Fibroblast of lung (primary cell): ENCODE measurements at regions not wholly inside any gene's neighbourhood (a gene's known extent, or its start where the extent isn't known, plus 50 kb on each side); places are given as distances from the start of the nearest gene placed in this dataset.

Experiments
- CTCF ChIP-seq, 2 donors: IDR thresholded peaks in 1 of 2; conservative IDR thresholded peaks in 1 of 2; 1 replicate in 1 of 2; 2 replicates in 1 of 2; pipeline ENCODE4 v1.5.1; 2011 to 2012; ENCODE audit warnings: low read length in 2 of 2, control low read depth in 1 of 2, inconsistent platforms in 1 of 2, low read depth in 1 of 2, mild to moderate bottlenecking in 1 of 2
- EZH2 ChIP-seq: IDR thresholded peaks from 2 replicates; pipeline ENCODE4 v1.5.1; 2012; ENCODE audit warnings: low read length, control low read depth, mild to moderate bottlenecking; ENCODE audit errors: missing control alignments

GRCh38 chr15:93900476-93901400 is 330.6 kb upstream of the MCTP2 start:
- no peak for TF ChIP-seq CTCF (conservative IDR thresholded peaks at IDR 0.05 in 1 of 2, IDR thresholded peaks at IDR 0.05 in 1 of 2; ENCODE audit: low read depth in 1 of 2, low read length in 2 of 2)
- TF ChIP-seq EZH2, result no peak
